Thyroid gland (tissue), 4 donors: ENCODE measurements at regions not wholly inside any gene's neighbourhood (a gene's known extent, or its start where the extent isn't known, plus 50 kb on each side); places are given as distances from the start of the nearest gene placed in this dataset.

ENCODE experiments used
- POLR2A ChIP-seq, 2 donors: fragments of 450-650 bp; IDR thresholded peaks; one replicate each; pipeline ENCODE4 v1.6.1; 2017; ENCODE audit warnings: antibody characterized with exemption in 2 of 2, mild to moderate bottlenecking in 2 of 2, moderate library complexity in 1 of 2
- TF ChIP-seq, protein P1 (sequence below), 6 experiments: fragments of 200-600 bp in 3 of 6; fragments of 450-650 bp in 3 of 6; sonication (generic) in 3 of 6; IDR thresholded peaks; one replicate each; pipeline ENCODE4 v1.5.1; 2016 to 2019; ENCODE audit warnings: antibody characterized with exemption in 6 of 6, mild to moderate bottlenecking in 2 of 6, inconsistent platforms in 1 of 6, moderate library complexity in 1 of 6

DNA sequence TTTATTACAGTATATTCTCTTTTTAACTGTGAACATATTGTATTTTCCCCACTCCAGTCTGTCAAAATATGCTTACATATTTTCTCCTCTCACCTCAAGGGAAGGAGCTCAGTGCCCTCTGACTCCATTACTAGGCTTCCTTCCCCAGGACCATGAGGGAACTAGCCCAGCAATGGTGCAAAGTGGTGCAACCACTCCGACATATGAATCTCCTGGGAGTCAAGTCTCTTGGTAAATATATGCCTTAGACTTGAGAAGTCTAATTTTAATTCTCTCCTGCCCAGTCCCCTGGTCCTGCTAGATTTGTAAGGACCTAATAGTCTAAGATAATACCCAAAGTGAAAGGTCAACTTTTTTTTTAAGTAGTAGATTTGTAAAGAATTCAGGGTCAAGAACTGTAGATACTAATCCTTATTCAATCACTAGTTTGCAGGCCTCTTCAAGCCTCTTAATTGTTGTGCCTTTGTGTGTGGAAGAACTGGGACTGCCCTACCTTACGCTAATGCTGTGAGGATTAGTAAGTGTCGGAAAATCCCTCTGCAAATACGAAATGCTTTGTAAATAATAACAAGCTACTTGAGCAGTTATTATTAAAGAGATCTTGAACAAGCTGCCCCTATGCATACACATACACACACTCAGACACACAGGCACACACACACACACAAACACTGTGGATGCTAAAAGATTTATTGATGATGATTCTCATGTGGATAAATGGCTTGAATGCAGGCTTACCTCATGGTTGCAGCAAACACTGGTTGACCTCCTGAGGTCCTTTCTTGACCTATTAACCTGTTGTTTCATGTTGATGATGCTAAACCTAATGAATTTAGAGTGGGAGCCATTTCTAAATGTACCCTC lies 251.2 kb upstream of the PARD3B start:
- TF ChIP-seq, protein P1, sequence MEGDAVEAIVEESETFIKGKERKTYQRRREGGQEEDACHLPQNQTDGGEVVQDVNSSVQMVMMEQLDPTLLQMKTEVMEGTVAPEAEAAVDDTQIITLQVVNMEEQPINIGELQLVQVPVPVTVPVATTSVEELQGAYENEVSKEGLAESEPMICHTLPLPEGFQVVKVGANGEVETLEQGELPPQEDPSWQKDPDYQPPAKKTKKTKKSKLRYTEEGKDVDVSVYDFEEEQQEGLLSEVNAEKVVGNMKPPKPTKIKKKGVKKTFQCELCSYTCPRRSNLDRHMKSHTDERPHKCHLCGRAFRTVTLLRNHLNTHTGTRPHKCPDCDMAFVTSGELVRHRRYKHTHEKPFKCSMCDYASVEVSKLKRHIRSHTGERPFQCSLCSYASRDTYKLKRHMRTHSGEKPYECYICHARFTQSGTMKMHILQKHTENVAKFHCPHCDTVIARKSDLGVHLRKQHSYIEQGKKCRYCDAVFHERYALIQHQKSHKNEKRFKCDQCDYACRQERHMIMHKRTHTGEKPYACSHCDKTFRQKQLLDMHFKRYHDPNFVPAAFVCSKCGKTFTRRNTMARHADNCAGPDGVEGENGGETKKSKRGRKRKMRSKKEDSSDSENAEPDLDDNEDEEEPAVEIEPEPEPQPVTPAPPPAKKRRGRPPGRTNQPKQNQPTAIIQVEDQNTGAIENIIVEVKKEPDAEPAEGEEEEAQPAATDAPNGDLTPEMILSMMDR (IDR thresholded peaks at IDR 0.05) = no peak
- no peak for TF ChIP-seq POLR2A (IDR thresholded peaks at IDR 0.05)
